ENCODE measurements at regions not wholly inside any gene's neighbourhood (a gene's known extent, or its start where the extent isn't known, plus 50 kb on each side); places are given as distances from the start of the nearest gene placed in this dataset.
"Not testable (repeated sequence)": the region's sequence is repeated elsewhere in the genome, so short reads cannot be mapped to it uniquely, and the experiment has no call there.

DNA sequence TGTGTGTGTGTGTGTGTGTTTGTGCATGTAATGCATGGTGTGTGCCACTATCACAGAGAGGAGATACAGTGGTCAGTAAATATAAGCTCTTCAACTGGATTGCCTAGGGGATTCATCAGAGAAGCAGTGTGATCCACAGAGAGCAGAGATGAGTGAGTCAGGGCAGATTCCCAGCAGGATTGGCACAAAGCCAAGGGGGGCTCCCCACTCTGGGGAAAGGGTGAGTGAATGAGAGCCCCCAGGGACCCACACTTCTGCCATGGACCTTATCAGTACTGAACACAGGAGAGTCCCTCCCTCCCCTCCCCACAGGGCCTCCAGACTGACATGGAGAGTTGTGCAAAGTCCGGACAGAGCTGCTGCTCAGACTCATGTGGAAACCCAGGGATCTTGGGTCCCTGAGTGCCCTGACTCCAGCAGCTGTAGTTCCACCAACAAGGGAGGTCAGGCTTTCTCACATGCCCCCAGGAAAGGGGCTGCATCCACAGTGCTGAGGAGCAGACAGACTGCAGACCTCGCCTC, 748.8 kb downstream of the NR4A2 start:
- ATAC-seq (ENCODE audit: low read depth in 2 of 2), result no peak
- H3K9me3 Mint-ChIP-seq, result peaks cover 0 to 10% (median 4%) of the 10 kb centered on the region in 7 donors
- H3K36me3 Mint-ChIP-seq, result no peaks in the 10 kb centered on the region
- no peaks in the 10 kb centered on the region for H3K27me3 Mint-ChIP-seq
- DNase-seq, result no peak
- no peak overlapping the region for H3K4me3 Mint-ChIP-seq
- H3K4me1 Mint-ChIP-seq, result no peaks in the 10 kb centered on the region
- no peak overlapping the region for H3K27ac Mint-ChIP-seq

DNA sequence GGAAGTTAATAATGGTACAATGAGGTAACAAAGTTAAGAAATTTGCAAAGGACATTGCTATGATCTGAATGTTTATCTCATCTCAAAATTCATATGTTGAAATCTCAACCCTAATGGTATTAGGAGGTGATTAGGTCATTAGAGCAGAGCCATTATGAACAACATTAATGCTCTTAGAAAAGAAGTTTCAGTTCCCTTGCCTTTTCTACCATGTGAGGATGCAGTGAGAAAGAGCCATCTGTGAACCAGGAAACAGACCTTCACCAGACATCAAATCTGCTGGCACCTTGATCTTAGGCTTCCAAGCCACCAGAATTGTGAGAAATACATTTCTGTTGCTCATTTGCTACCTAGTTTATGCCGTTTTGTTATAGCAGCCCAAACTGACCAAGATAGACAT, 757.6 kb downstream of the NR4A2 start:
- DNase-seq (no peak), ATAC-seq (ENCODE audit: low read depth in 2 of 2) (no peak)
- Mint-ChIP-seq H3K27ac (no peak overlapping the region), H3K4me3 (no peak overlapping the region), H3K36me3 (no peaks in the 10 kb centered on the region), H3K4me1 (no peaks in the 10 kb centered on the region), H3K9me3 (peaks cover 0 to 18% (median 7%) of the 10 kb centered on the region in 7 donors), H3K27me3 (no peaks in the 10 kb centered on the region)

DNA sequence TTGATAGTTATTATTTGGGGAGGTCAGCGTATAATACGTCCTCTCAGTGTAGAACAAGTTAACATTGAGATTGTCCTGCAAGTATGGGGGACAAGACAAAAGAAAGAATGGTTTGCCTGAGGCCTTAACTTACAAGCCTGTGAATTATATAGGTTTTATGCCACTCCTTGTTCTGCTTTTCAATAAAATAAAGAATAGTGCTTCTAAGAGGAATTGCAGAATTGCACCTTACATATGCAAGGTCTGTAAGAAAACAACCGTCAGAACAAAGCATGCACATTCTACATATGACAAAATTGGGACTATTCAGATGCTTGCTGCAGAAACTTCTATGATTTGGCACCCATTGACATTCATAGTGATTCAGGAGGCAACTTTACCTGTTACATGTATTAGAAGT, 785.0 kb downstream of the NR4A2 start:
- Mint-ChIP-seq H3K36me3 (no peaks in the 10 kb centered on the region), H3K27me3 (no peaks in the 10 kb centered on the region), H3K4me3 (no peak overlapping the region), H3K4me1 (no peaks in the 10 kb centered on the region), H3K9me3 (peaks cover 0 to 6% (median 0%) of the 10 kb centered on the region in 7 donors), H3K27ac (no peak overlapping the region)
- no peak for DNase-seq
- ATAC-seq (ENCODE audit: low read depth in 2 of 2), result no peak

DNA sequence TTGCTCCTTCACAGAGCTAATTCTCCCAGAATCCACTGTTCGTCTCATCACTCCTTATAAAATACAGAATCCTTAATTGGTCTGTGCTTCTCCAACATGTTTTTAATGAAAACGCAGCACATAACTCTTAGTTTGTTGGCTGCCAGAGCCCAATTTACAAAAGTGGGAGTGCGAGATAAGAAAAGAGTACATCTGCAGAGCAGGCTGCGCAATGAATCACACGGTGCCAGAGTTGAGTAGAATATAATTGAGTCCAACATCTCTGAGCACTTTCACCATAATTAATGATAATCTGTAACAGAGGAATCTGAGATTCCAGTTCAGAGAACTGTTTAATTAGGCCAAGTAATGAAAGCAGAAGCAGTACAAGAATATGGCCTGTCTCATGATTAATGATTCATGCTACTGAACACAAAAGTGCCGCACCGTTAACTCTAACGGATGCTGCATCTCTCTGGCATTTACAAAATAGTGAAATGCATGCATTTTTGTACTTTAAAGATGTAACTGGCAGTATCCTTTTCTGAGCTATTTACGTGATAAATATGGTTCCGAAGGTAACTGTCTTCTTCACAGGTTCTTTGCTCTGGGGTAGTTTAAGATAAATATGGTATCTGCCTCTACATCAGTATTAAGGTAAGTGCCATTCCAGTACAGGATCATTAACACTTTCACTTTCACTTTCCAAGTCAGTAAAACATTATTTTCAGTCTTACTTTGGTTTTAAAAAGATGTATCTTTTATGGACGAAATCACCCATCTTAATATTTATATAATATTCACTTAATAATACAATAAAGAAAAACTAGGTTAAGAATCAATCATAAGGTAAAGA, 785.6 kb downstream of the NR4A2 start:
- H3K27ac Mint-ChIP-seq, result no peak overlapping the region

DNA sequence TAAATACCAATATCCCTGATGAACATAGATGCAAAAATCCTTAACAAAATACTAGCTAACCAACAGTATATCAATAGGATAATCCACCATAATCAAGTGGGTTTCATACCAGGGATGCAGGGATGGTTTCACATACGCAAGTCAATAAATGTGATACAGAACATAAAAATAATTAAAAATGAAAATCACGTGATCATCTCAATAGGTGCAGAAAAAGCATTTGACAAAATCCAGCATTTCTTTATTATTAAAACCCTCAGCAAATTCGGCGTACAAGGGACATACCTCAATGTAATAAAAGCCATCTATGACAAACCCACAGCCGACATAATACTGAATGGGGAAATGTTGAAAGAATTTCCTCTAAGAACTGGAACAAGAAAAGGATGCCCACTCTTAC, 793.5 kb downstream of the NR4A2 start:
- H3K4me1 Mint-ChIP-seq; H3K27me3 Mint-ChIP-seq; ATAC-seq (ENCODE audit: low read depth in 2 of 2); H3K9me3 Mint-ChIP-seq; H3K4me3 Mint-ChIP-seq; H3K27ac Mint-ChIP-seq; DNase-seq; H3K36me3 Mint-ChIP-seq: not testable (repeated sequence)

More for the DNA sequence above, 785.6 kb downstream of the NR4A2 start:
- peaks cover 0 to 6% (median 2%) of the 10 kb centered on the region in 7 donors for H3K9me3 Mint-ChIP-seq
- no peaks in the 10 kb centered on the region for H3K27me3 Mint-ChIP-seq
- no peak overlapping the region for H3K4me3 Mint-ChIP-seq
- ATAC-seq (ENCODE audit: low read depth in 2 of 2) (no peak), DNase-seq (no peak)
- no peaks in the 10 kb centered on the region for H3K36me3 Mint-ChIP-seq
- H3K4me1 Mint-ChIP-seq, result no peaks in the 10 kb centered on the region

DNA sequence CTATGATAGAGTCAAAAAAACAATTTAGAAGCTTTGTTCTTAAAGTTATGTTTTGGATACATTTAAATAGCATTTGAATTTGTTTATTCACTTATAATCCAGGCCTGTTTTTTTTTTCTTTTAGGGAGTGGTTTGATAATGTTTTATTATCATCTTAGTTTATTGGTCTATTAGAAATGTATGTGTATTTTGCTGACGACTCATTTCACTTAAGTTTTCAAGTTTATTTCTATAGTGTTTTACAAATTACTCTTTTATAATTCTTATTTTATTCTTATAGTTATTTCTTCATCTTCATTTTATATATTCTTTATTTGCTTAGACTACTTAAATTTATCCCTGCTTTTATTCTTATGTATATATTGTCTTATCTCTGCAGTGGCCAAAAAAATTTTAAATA, 804.5 kb downstream of the NR4A2 start:
- ATAC-seq (ENCODE audit: low read depth in 2 of 2) (no peak), DNase-seq (no peak)
- H3K27ac Mint-ChIP-seq, result no peak overlapping the region
- H3K4me1 Mint-ChIP-seq, result no peaks in the 10 kb centered on the region
- peaks cover 0 to 2% (median 0%) of the 10 kb centered on the region in 7 donors for H3K9me3 Mint-ChIP-seq
- H3K27me3 Mint-ChIP-seq, result no peaks in the 10 kb centered on the region
- H3K4me3 Mint-ChIP-seq, result no peak overlapping the region
- H3K36me3 Mint-ChIP-seq, result no peaks in the 10 kb centered on the region

DNA sequence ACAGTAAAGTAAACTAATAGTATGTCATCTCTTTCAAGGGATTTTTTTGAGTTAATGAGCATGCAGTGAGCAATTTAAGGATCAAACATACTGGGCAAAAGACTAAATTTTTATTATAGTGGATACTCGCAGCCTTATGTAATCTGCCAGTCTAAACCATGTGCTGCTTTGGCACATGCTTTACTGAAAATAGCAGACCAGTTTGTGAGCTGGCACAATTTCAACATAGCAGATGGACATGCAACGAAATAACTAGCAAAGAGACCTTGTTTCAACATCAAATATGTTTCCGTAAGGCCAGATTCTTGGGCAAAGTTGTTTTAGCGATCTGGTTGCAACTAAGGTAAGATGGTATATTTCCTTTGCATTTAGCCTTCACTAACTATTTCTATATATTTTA, 807.3 kb downstream of the NR4A2 start:
- ATAC-seq (ENCODE audit: low read depth in 2 of 2) (no peak), DNase-seq (no peak)
- Mint-ChIP-seq H3K27ac (no peak overlapping the region), H3K9me3 (no peaks in the 10 kb centered on the region), H3K4me1 (no peaks in the 10 kb centered on the region), H3K27me3 (no peaks in the 10 kb centered on the region), H3K36me3 (no peaks in the 10 kb centered on the region), H3K4me3 (no peak overlapping the region)

DNA sequence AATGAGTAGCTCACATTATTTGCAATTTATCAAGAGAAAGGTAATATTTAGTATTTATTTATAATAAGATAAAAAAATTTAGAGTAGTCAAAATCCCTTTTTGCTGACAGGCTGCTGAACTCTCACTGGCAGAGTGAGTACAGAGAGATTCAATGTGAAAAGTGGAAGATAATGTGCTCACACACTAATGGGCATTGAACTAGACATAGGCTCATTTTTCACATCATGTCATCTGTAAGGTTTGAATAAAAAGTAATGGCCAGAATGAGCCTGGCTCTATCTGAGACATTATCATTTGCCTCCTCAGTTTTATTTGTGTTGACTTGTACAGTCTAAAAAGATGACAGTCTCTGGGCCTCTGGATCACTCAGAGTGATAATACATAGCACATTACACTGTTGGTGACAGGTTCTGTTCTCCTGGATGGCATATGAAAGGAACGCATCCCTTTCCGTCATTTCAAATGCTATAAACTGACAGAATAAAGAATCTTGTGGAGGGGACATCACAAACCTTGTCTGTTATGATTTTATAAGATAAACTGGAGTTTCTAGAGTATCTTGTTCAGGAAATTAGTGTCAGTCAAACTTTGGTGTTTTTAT, 812.9 kb downstream of the NR4A2 start:
- Mint-ChIP-seq H3K4me3 (no peak overlapping the region), H3K36me3 (no peaks in the 10 kb centered on the region), H3K9me3 (no peaks in the 10 kb centered on the region), H3K27me3 (no peaks in the 10 kb centered on the region), H3K27ac (no peak overlapping the region), H3K4me1 (no peaks in the 10 kb centered on the region)
- ATAC-seq (ENCODE audit: low read depth in 2 of 2) (no peak), DNase-seq (no peak)

DNA sequence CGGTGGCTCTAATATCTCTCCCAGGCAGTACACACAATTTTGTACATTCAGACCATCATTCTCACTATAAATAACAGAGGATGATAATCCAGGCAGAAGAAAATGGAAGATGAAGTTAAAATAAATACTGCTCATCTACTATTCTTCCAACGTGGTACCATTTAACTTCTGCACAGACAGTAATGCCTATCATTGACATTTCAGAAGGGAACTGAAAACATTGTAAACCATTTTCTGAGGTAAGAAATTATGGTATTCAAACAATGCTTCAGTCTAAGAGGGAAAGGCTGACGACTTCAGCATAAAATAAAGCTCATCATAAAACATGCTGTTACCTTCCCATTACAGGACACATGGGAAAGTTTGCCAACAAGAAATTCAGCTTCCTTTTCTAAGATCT, 814.4 kb downstream of the NR4A2 start:
- Mint-ChIP-seq H3K4me1 (no peaks in the 10 kb centered on the region), H3K9me3 (no peaks in the 10 kb centered on the region), H3K27ac (no peak overlapping the region), H3K36me3 (no peaks in the 10 kb centered on the region), H3K4me3 (no peak overlapping the region), H3K27me3 (no peaks in the 10 kb centered on the region)
- ATAC-seq (ENCODE audit: low read depth in 2 of 2), result no peak
- no peak for DNase-seq

DNA sequence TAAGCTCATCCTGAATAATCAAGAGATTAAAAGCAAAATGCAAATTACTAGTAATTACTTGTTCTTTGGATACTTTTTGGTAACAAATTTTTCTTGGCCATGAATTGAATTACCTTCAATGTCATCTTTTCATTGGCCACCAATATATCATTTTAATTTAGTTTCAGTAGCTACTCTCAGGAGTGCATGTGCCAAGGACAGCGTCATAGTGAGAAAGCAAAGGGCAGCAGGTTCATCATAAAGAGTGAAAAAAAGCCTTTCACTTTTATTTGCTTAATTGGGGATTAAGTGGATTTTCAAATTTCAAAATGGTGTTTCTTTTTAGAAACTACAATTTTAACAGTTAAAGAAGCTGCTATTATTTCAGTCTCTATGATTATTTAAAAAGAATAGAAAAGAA, 815.2 kb downstream of the NR4A2 start:
- no peaks in the 10 kb centered on the region for H3K9me3 Mint-ChIP-seq
- no peak for ATAC-seq (ENCODE audit: low read depth in 2 of 2)
- DNase-seq, result no peak
- H3K4me3 Mint-ChIP-seq, result no peak overlapping the region
- H3K36me3 Mint-ChIP-seq, result no peaks in the 10 kb centered on the region
- no peak overlapping the region for H3K27ac Mint-ChIP-seq
- no peaks in the 10 kb centered on the region for H3K27me3 Mint-ChIP-seq
- no peaks in the 10 kb centered on the region for H3K4me1 Mint-ChIP-seq

DNA sequence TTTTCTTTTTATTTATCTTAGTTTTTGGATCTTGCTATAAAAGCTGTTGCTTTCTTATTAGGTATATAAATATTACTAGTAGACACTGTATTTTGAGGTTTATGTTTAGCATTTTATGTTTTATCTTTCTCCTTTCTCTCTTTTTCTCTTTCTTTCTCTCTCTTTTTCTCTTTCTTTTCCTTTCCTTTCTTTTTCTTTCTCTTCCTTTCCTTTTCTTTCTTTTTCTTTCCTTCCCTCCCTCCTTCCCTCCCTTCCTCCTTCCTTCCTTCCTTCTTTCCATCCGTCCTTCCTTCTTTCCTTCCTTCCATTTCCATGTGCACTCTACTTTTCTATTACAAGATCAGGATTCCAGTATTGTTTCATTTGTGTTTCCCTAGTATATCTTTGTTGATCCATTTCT, 814.8 kb downstream of the KCNJ3 start:
- no peaks in the 10 kb centered on the region for H3K27me3 Mint-ChIP-seq
- H3K27ac Mint-ChIP-seq, result no peak overlapping the region
- DNase-seq (no peak), ATAC-seq (ENCODE audit: low read depth in 2 of 2) (no peak)
- no peaks in the 10 kb centered on the region for H3K4me1 Mint-ChIP-seq
- no peaks in the 10 kb centered on the region for H3K36me3 Mint-ChIP-seq
- H3K9me3 Mint-ChIP-seq, result no peaks in the 10 kb centered on the region
- H3K4me3 Mint-ChIP-seq, result no peak overlapping the region

DNA sequence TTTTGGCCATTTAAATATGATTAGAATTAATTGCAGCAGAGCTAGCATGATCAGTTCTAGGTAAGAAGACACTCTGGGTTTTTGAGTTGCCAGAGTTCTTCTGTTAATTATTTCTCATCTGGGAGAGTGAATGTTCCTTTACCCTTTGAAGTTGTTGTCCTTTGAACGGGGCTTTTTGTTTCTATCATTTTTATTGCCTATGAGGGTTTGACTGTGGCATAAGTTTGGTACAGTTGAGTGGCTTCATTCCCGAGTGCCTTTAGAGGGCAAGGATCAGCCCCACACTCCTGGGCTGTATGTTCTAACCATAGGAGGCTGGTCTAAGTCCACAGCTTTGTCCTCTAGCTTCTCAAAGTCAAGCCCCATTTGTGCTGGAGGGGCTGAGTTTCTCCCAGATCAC, 804.3 kb downstream of the KCNJ3 start:
- ATAC-seq (ENCODE audit: low read depth in 2 of 2) (no peak), DNase-seq (no peak)
- Mint-ChIP-seq H3K4me1 (no peaks in the 10 kb centered on the region), H3K4me3 (no peak overlapping the region), H3K36me3 (no peaks in the 10 kb centered on the region), H3K27me3 (no peaks in the 10 kb centered on the region), H3K27ac (no peak overlapping the region), H3K9me3 (peaks cover 0 to 9% (median 5%) of the 10 kb centered on the region in 7 donors)

DNA sequence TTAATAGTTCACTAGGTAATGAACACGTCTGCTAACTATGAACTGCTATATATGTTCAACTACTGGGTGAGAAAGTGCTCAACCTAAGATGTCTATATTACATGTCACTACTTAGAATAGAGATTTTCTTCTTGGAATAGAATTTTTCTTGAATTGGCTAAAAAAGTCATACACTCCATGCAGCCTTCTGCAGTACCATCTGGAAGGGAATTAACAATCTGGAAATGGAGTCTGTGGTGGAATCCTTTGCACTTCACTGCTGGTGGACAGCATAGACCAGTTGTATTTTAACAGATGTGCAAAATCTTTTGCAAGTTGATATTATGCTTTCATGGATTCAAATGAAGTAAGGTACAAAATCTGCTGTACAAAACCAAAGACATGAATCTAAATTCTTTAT, 799.6 kb downstream of the KCNJ3 start:
- Mint-ChIP-seq H3K27me3 (no peaks in the 10 kb centered on the region), H3K27ac (no peak overlapping the region), H3K4me1 (no peaks in the 10 kb centered on the region), H3K4me3 (no peak overlapping the region), H3K9me3 (peaks cover 0 to 8% (median 5%) of the 10 kb centered on the region in 7 donors), H3K36me3 (no peaks in the 10 kb centered on the region)
- DNase-seq (no peak), ATAC-seq (ENCODE audit: low read depth in 2 of 2) (no peak)

DNA sequence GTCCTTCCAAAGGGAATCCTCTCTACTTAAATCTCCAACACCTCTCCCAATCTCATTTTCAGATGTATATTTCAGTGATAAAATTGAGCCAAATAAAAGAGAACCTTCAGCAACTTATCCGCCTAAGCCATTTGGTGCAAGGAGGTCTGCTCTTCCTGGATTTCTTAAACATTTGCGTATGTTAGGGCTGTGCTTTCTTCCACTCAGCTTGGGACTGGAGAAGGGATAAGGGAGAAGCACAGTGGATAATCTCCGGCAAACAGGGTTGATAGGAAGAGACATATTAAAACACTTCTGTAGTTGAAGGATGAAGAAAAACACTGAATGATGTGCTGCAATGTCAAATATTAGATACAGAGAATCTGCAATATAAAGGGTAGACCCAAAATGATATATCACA, 796.2 kb downstream of the KCNJ3 start:
- no peaks in the 10 kb centered on the region for H3K4me1 Mint-ChIP-seq
- no peak overlapping the region for H3K27ac Mint-ChIP-seq
- no peak overlapping the region for H3K4me3 Mint-ChIP-seq

More for the DNA sequence above, 796.2 kb downstream of the KCNJ3 start:
- ATAC-seq (ENCODE audit: low read depth in 2 of 2) (no peak), DNase-seq (no peak)
- H3K36me3 Mint-ChIP-seq, result no peaks in the 10 kb centered on the region
- H3K27me3 Mint-ChIP-seq, result no peaks in the 10 kb centered on the region
- H3K9me3 Mint-ChIP-seq, result peaks cover 0 to 8% (median 5%) of the 10 kb centered on the region in 7 donors

Data from naive B cell (primary cell).